B cell (primary cell): ENCODE measurements at regions not wholly inside any gene's neighbourhood (a gene's known extent, or its start where the extent isn't known, plus 50 kb on each side); places are given as distances from the start of the nearest gene placed in this dataset.

Experiments
- EZH2 ChIP-seq: IDR thresholded peaks from 2 replicates; pipeline ENCODE4 v1.6.1; 2012; ENCODE audit warnings: borderline replicate concordance, low read depth, mild to moderate bottlenecking, moderate library complexity, low read length; ENCODE audit not compliant: insufficient read depth, poor library complexity, severe bottlenecking
- TF ChIP-seq, protein P1 (sequence below): fragments of 200-600 bp; IDR thresholded peaks from one replicate; pipeline ENCODE4 v1.8.0; 2022; ENCODE audit warnings: antibody characterized with exemption, mild to moderate bottlenecking

DNA sequence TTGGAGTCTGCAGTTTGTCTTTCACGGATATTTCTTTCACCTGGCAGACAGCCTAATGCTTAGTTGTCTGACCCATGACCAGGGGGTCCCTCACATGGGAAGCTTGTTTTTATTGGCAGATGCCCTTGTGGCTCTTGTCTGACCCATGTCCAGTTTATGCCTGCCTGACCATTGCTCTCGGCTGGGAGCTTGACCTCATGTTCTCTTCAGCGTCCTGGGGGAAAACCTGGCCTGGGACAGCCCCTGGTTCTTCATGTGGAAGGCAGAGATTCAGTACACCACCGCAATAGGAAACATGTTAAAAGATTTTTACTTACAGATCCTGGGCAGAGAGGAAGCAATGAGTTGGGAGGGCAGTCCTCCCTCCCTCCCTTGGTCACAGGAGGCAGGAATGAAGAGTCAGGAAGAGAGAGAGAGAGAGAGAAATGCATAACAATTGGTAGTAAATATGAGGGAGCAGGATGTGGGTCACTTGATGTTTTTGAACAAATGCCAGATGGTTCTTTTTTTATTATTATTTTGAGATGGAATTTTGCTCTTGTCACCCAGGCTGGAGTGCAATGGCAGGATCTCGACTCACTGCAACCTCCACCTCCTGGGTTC is 302.7 kb upstream of the MYOCD start:
- TF ChIP-seq, protein P1, sequence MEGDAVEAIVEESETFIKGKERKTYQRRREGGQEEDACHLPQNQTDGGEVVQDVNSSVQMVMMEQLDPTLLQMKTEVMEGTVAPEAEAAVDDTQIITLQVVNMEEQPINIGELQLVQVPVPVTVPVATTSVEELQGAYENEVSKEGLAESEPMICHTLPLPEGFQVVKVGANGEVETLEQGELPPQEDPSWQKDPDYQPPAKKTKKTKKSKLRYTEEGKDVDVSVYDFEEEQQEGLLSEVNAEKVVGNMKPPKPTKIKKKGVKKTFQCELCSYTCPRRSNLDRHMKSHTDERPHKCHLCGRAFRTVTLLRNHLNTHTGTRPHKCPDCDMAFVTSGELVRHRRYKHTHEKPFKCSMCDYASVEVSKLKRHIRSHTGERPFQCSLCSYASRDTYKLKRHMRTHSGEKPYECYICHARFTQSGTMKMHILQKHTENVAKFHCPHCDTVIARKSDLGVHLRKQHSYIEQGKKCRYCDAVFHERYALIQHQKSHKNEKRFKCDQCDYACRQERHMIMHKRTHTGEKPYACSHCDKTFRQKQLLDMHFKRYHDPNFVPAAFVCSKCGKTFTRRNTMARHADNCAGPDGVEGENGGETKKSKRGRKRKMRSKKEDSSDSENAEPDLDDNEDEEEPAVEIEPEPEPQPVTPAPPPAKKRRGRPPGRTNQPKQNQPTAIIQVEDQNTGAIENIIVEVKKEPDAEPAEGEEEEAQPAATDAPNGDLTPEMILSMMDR = no peak
- TF ChIP-seq EZH2 = no peak
